SIG-M5 treated with dmso at 0.1 percent for 504 hours (cell line): ENCODE measurements at regions not wholly inside any gene's neighbourhood (a gene's known extent, or its start where the extent isn't known, plus 50 kb on each side); places are given as distances from the start of the nearest gene placed in this dataset.
"Not testable (repeated sequence)": the region's sequence is repeated elsewhere in the genome, so short reads cannot be mapped to it uniquely, and the experiment has no call there.

ENCODE experiments used
- DNase-seq: peaks from one replicate; lab custom pipeline; 2025; ENCODE audit not compliant: unreplicated experiment; lab: John Stamatoyannopoulos, UW

- DNase-seq: no peak
These were observed 511.4 kb downstream of the PCNX1 start for GRCh38 chr14:71418532-71419245.

DNA sequence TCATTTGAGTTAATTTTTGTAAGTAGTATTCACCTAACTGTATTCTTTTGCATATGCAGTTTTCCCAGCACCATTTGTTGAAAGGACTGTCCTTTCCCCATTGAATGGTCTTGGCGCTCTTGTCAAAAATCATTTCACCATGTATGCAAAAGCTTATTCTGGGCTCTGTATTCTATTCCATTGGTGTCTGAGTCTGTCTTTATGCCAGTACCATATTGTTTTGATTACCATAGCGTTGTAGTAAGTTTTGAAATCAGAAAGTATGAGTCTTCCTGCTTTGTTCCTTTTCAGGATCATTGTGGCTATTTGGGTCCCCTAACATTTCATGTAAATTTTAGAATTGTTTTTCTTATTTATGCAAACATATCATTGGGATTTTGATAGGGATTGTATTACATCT, 508.7 kb upstream of the RGS6 start:
- DNase-seq: no peak

GRCh38 chr14:71424941-71425340, 507.3 kb upstream of the RGS6 start:
- DNase-seq: no peak

GRCh38 chr14:71426001-71426400, 506.2 kb upstream of the RGS6 start:
- no peak for DNase-seq

GRCh38 chr14:71429902-71430301, 502.3 kb upstream of the RGS6 start:
- DNase-seq: no peak

- no peak for DNase-seq
These were observed 501.9 kb upstream of the RGS6 start for GRCh38 chr14:71430321-71430677.

DNA sequence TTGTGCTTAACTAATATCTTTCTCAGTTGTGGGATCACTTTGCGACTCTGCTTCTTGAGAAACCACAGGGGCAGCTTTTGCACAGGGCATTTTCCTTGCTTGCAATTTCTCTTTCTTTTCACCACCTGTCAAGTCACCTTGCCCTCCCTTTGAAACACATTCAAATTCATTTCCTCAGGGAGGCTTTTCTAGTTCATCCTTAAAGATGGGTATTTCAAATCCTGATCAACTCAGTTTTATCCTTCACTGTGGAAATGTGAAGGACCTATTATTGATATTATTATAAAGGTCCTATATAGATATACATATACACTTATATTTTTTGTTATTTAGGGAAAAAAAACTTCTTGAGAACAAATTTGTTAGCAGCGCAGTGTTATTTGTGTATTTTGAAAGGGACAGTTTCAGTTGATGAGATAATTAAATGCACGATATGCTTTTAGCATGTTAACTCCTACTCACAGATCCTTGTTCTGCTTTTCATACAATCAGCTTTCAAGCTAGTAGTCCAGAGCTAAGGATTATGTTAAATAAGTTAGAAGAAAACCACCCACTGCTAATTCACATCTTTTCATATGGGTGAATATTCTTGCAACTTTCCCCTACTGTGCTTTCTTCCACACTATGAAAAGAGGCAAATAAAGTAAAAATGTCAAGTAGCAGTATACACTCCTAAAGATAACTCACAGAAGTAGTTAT, 501.4 kb upstream of the RGS6 start:
- DNase-seq: no peak

DNA sequence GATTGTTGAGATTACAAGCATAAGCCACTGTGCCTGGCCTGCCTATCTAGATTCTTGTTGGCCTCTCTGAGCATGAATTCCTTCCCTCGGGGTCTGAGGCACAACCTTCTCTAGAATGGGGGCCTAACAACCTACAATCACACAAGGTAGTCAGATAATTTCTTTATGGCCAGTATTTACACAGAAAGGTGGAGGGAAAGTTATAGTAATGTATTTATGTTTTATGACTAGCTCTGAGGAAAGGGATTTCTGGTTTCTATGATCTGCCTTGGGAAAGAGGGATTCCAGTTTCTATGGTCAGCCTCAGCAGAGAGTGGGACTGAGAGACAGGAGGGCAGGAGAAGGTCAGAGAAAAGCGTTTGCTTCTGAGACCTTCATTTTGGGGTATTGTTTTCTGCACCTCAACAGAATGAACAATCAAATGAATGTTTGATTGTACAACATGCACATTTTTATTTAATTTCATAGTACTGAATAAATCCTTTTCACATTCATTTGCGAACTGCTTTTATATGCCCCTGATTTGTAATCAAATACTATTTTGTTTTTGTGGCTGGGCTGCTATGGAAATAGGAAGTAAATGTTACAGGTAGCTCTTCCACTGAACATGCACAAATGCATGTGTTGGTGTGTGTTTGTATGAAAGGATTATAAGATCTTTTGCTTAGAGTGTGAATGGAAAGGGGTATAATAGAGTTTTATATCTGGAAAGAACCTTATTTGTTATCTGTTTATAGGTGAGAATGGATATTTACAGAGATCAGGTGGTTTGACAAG, 499.7 kb upstream of the RGS6 start:
- DNase-seq: no peak

DNA sequence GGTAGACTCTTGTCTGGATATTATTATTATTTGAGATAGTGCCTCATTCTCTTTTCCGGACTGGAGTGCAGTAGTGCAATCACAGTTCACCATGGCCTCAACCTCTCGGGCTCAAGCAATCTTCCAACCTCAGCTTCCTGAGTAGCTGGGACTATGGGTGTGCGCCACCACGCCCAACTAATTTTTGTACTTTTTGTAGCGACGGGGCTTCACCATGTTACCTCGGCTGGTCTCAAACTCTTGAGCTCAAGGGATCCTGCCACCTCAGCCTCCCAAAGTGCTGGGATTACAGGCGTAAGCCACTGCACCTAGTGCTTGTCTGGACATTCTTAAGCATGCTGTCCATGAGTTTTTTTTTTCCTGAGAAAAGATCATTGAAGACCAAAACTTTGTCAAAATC, 498.9 kb upstream of the RGS6 start:
- no peak for DNase-seq

- DNase-seq: not testable (repeated sequence)
These were observed 496.6 kb upstream of the RGS6 start for GRCh38 chr14:71435641-71436040.

DNA sequence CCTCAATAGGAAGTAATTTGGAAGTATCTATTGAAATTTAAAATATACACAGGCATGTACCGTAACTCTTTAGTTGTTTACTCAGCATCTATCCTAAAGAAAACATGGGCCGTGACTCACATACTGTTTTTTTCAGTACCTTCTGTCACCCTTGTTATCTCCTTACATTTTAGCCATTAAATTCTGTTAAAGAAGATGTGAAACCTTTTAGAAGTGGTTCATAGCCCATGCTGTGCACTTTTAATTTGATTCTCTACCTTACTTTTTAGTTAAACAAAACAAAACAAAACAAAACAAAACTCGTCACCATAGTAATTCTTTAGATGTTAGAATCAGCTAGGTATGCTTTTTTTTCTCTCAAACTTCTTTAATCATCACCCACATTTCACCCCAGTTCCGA, 494.4 kb upstream of the RGS6 start:
- no peak for DNase-seq

- no peak for DNase-seq
These were observed 493.5 kb upstream of the RGS6 start for GRCh38 chr14:71438684-71439083.

DNA sequence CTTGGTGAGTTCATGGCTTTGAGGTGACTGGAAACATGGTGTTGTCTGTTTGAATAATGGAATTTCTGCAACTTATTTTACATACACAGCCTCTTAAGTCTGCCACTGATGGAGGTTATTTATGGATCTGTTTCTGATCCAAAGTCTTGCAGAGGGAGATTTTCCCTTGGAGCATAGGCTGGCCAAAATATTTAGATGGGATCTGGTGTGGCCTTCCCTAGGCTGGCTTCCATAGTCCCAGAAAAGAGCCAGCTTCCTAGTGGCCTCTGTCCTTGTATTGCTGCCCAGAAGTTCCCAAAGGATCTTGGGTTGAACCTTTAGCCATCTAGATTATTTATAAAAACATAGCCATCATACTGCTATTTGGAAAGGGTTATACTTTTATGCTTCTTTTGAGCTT, 491.1 kb upstream of the RGS6 start:
- no peak for DNase-seq

DNA sequence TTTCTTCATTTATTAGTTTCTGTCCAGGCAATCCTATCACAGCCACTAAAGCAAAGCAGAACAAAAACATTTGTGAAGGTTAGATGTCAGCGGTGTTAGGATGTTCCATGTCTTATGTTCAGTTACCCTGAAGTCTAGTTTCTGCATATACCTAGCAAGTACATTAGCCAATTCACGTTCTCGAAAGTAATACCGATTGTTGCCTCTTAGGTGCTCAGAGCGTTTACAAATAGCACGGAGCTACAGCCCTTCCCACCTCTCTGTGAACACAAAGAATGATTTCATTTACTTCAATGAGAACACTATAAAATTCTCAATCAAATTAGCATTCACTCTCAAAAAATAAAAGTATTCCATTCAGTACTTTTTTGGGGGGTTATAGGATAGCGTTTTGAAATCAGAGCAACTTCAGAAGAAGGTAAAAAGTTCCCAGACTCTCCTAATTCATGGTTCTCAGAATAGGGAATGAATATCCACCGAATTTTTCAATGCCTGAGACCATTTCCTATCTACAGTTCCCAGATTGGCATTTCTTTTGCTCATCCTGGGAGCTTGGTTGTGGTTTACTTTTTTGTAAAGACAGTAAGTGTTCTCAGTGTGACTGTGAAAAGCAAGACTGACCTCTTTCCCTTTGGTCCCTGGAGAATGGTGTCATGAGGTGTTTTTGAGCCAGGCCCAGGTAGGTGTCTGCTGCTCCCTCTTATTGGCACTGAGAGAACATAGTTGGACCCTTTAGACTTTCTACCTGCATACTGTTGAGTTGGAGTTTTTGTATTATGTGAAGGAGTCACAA, 488.0 kb upstream of the RGS6 start:
- DNase-seq: no peak

GRCh38 chr14:71448431-71449315, 483.6 kb upstream of the RGS6 start:
- no peak for DNase-seq

DNA sequence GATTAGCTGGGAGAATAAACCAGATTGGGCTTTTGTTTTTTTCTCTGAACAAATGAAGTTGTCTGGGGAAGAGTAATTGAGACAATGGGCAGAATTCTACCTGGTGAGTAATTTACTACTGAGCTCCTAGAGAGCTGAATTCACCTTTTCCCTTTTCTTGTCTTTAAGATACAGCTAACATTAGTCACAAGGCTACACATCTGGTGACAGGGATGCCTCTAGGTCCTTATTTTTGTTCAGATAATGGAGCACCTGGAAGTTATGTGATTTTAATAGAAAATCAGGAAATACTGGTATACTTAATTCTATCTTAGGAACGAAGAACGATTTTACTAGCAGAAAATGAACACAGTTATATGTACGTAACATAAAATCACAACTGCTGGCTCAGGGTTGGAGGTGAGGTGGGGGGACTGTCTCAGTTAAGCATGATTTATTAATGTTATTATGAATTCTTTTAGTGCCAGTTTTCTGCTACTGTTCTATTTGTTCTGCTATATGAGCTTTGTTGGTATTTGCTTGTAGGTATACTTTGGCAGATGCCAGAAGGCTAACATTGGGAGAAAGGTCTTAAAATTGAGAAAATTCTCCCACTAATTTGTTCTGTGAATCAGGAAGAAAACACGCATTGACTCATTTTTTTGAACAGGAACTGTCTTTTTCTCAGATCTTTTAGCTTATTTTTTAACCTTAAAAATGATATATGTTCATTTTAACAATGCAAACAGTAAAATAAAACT, 482.7 kb upstream of the RGS6 start:
- DNase-seq: no peak

DNA sequence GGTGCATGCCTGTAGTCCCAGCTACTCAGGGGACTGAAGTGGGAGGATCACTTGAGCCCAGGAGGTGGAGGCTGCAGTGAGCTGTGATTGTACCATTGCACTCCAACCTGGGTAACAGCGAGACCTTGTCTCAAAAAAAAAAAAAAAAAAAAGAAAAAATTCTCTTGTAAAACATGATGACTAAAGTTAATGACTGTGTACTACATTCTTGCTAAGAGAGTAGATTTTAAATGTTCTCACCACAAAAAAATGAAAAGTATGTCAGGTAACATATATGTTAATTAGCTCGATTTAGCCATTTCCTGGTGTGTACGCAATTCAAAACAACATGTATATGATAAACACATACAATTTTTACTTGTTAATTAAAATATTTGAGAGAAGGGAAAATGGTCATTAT, 480.7 kb upstream of the RGS6 start:
- no peak for DNase-seq

DNA sequence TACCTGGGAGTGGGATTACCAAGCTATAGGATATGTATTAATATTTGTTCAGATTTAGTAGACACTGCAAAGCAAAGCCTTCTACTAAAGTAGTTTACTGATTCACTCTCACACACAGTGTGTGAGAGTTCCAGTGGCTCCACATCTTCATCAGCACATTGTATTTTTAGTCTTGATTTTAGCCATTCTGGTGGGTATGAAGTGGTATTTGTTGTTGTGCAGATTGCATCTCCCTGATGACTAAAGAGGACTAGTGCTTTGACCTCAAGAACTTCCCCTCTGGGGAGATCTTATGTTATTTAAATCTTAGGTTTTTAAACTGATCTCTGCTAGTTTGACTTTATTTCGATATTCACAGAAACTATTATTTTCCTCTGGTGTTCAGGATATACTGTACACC, 479.7 kb upstream of the RGS6 start:
- DNase-seq: no peak

DNA sequence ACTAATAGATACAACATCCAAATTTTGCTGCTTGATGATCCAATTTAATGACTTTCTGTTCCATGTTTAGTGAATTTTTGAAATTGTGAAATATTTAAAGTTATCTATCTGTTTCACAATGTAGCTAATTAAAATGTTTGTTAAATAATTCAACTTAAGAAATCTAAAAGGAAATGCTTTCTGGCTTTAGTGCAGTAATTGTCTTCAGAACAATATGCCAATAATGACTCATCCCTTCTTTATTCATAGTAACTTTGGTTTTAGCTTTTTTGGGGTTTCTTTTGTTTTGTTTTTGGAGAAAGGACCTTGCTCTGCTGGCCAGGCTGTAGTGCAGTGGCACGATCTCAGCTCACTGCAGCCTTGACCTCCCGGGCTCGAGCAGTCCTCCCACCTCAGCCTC, 479.2 kb upstream of the RGS6 start:
- DNase-seq: no peak

DNA sequence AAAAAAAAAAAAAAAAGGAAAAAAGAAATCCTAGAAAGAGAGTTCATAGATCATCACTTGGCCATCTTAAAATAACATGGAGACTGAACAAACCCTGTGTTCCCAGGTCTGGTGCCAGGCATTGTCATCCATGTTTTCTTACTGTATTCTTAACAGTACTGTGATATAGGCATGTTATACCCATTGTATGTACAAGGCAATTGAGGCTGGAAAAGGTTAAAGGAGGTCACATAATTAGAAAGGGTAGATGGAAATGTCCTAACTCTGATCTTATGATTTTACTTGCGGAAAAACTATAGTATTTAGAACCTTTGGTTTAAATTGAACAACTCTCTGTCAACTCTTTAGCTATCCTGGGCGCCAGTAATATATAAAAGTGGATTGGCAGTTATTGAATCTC, 478.2 kb upstream of the RGS6 start:
- no peak for DNase-seq
